Hematopoietic multipotent progenitor cell treated with erythropoietin and hydrocortisone succinate and interleukin-3 and kit ligand, for 17 days (in vitro differentiated cells): ENCODE measurements at regions not wholly inside any gene's neighbourhood (a gene's known extent, or its start where the extent isn't known, plus 50 kb on each side); places are given as distances from the start of the nearest gene placed in this dataset.
"Not testable (repeated sequence)": the region's sequence is repeated elsewhere in the genome, so short reads cannot be mapped to it uniquely, and the experiment has no call there.

ENCODE experiments used
- DNase-seq: peaks from one replicate; pipeline ENCODE4 v3.0.0-alpha.2; 2015; ENCODE audit warnings: low spot score

DNA sequence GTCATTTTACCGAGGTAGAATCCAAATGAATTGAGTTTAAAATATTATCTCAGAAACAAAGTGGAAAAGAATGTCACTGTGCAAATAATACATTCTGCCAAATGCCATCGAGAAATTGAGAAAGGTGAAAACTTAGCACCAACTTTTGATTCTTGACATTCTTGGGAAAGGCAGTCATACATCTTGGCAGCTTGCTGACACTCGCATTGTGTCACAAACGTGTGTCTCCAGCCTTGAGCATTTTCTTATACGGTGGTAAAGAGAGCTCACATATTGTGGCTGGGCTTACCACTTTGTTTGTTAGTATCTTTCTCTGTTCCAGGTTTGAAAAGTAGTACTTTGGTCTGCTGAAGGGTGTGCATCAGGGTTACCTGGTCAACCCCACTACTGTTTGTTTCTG lies 1456.1 kb downstream of the BRINP3 start:
- no peak for DNase-seq

DNA sequence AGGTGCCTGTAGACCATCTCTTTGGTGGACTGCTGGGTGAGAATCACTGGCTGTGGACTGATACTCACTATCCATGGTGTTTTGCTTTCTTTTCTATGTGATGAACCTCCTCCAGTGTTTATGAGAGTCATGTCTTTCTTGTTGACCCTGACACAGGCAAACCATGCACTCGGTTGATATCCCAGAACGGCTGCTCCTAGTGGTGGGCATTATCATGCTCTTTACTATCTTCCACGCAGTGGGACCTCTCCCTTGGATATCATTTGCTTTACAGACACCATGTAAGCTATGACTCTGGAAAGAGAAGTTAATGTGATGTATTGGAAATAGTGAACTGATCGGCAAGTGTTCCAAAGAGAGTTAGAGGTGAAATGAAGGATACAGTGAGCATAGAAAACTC lies 1455.6 kb downstream of the BRINP3 start:
- no peak for DNase-seq

DNA sequence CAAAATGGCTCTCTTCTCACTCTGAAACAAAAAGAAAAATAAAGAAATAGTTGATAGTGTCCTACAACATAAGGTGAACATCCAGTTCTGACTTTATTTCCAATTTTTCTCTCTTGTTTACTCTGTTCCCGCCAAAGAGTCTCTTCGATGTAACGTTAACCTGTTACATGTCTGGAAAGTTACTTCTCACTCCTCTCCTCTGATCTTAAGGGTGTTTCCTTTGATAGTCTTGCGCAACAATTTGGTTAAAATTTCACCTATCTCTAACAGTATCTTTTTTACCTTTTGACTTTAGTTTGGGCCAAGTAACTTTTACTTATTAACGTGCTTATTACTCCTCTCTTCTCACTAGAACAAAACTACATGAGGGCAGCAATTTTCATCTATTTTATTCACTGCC lies 1450.2 kb downstream of the BRINP3 start:
- DNase-seq = no peak

DNA sequence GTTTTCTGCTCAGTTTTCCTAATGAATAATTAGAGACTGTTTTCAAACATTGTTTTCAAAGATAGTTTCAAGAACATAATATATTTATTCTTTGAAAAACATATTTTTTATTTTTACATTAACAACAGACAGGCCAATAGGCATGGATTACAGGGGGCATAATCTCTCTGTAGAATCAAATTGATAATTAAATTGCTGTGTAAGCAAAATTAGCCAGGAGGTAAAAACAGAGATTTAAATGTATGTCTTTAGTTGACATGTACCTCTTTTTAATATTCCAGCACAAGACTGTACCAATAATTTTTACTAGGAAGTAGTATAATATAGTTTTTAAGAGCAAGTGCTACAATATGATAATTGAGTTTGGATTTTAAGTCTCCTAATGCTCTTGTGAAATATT lies 1444.5 kb downstream of the BRINP3 start:
- DNase-seq = no peak

DNA sequence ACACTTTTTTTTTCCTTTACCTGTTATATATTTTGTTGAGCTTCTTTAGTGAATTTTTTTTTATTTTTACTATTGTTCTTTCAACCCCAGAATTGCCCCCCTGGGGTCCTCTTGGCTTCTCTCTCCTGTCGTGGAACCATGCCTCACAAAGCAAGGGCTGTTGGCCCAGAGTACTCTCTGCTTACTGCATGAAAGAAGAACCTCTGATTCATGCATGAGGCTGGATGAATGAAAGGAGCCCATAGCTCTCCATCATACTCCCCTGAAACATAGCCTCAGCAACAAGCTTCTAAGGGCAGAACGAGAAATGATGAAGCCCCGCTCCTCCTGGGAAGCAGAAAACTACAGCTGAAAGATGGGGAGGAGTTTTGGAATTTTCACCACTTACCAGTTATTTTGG lies 1441.0 kb downstream of the BRINP3 start:
- no peak for DNase-seq

DNA sequence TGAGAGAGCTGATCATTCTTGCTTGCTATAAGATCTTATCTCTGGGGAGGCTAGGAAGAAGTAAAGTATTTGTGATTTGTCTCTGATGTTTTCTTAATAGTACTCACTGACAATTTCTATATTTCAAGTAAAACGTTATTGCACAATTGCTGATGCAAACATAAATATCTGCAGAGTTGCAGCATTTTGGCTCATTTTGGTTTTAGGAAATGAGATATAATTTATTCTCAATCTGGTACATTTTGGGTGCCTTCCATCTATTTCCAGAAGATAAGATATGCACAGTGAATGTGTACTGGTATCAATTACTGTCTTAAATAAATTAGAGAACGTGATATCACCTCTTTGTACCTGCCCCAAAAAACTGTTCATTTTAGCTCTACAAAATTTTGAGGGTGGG lies 1431.5 kb downstream of the BRINP3 start:
- no peak for DNase-seq

DNA sequence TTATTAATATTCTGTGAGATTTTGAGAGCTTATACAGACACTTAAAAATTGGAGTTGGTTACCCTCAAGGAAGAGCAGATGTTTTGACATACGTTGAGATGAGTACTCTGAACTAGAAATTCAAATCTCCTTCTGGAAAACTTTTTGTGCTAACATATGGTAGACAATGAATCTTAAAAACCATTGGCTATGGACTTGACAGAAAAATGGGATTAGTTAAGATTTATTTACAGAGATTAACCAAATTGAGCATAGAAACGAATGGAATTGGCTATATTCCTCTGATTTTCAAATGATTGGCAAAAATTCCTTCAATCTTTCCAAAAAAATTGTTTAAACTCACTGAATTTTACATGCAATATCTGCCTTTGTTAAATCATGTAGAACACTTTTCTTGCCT lies 1392.9 kb downstream of the BRINP3 start:
- no peak for DNase-seq

DNA sequence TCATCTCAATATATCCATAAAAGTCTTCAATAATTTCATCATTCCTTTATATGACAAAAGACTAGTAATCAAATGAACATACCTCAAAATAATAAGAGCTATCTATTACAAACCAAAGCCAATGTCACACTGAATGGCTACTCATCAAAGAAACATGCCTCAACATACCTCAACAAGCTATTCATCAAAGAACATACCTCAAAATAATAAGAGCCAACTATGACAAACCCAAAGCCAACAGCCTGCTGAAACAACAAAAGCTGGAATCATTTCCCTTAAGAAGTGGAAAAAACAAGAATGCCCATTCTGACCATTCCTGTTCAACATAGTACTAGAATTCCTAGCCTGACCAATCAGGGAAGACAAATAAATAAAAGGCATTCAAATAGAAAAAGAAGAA lies 1373.7 kb downstream of the BRINP3 start:
- no peak for DNase-seq

DNA sequence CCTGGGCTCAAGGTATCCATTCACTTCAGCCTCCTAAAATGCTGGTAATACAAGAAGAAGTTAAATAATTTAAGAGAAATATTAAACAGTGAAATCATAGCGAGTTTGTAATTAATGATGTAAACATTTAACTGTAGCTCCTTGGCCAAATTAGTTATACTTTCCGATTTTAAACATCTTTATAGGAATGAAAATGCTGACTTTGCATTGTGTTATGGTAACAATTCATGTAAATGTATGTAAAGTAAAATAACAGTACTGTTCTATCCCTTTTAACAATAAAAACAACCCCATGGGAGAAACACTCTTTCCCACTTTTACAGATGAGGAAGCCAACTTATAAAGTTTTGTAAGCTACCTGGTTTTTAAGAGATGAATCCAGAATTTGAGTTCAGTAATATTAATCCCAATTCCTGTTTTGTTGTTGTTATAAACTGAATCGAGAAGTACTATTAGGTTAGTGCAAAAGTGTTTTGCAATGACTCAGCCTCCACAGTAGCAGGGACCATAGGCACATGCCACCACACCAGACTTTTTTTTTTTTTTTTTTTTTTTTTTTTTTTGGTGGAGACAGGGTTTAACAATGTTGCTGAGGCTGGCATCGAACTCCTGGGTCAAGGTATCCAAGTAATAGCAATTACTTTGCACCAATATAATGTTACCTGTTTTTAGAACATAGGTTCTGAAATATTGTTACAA lies 1360.4 kb downstream of the BRINP3 start:
- DNase-seq = no peak

DNA sequence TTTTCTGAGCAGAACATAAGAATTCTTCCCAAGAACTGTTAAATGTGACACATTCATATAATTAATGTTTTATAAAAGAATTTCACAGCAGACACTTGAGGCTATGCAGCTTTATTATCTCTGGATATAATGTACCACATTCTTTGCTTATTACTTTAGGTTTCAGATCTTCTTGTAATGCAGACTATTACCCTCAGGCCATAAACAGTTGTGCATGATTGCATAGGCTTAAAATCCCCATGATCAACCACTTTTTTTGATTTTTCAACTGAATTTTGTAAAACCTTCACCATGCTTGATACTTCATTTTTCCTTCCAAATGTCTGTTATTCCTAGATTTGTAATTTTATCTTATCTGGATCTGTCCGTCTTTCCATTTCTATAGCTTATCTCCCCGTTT lies 1355.7 kb downstream of the BRINP3 start:
- DNase-seq = no peak

DNA sequence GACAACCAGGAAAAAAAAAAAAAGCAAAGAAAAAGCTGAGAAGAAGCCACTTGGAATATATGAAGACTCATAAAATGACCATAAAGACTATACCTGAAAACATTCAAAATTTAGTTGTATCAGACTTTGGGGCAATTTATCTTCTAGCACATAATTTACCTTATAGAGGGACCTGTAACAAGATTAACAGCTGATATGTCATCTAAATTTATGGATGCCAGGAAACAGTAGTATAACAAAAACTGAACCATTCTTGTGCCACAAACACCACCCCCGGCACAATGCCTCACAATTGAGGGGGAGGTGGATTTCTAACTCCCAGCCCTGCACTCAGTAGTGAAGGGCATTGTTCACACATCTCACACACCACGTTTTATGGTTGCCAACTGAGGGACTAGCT lies 1352.0 kb downstream of the BRINP3 start:
- no peak for DNase-seq

DNA sequence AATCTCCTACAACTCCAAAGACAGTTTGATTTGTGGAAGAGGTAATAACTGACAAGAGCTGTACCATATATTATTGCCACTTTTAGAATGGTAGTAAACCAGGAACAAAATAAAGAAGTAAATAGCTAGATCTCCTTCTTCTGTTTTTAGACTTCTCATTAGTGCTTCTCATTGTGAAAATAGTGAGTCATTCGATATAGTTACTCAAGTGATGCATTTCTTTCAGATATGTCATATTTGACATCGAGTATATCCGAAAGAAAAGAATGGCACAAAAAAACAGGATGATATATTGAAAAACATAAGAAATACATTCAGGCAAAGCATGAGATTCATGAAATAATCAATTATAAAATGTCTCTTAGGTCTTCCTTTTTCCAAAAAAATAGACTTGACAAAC lies 1346.1 kb downstream of the BRINP3 start:
- DNase-seq = no peak

DNA sequence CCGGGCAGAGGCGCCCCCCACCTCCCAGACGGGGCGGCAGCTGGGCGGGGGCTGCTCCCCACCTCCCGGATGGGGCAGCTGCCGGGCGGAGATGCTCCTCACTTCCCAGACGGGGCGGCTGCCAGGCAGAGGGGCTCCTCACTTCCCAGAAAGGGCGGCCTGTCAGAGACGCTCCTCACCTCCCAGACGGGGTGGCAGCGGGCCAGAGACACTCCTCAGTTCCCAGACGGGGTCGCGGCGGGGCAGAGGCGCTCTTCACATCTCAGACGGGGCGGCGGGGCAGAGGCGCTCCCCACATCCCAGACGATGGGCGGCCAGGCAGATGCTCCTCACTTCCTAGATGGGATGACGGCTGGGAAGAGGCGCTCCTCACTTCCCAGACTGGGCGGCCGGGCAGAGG lies 1337.9 kb downstream of the BRINP3 start:
- not testable (repeated sequence) for DNase-seq

DNA sequence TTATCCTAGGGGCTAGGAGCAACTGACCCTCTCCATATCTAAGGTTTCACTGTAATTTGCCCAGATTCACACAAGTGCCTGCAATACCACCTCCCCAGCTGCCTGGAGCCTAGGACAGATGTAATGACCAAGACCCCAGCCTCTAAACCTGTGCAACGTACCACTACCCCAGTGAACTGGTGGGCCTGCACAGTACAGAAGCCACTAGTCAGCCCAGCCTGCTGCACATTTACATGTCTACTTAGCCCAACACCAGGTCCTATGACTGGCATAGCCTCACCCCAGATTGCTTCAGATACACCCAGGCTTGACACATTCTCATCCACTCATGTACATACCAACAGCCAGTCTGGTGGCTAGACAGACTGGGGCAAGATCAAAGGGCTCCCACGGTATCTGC lies 1336.6 kb downstream of the BRINP3 start:
- DNase-seq = no peak

DNA sequence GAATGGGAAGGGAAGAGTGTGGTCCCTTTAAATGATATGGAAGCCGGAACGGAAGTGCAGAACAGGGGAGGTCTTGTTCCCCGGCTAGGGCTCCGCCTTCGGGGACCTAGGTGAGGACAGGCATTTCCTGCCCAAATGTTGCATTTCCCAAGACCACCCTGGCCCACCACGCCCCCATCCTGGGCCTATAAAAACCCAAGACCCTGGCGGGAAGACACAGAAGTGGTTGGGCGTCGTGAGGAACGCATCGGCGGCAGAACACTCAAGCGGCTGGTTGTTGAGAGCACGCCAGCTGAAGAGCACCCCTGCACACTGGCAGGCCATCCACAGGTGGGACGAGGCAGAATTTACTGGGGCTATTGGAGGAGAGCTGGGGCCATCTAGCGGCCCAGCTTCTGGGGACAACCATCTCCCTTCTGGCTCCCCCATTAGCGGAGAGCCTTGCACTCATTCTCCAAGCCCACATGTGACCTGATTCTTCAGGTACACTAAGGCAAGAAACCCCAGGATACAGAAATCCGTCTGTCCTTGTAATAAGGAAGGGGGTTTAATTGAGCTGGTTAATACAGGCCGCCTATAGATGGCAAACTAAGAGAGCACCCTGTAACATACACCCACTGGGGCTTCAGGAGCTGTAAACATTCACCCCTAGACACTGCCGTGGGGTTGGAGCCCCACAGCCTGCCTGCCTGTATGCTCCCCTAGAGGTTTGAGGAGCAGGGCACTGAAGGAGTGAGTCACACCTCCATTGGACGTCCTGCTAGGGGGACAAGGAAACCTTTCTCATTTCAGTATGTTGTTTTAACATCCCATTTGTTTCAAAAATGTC lies 1327.9 kb downstream of the BRINP3 start:
- DNase-seq = no peak

DNA sequence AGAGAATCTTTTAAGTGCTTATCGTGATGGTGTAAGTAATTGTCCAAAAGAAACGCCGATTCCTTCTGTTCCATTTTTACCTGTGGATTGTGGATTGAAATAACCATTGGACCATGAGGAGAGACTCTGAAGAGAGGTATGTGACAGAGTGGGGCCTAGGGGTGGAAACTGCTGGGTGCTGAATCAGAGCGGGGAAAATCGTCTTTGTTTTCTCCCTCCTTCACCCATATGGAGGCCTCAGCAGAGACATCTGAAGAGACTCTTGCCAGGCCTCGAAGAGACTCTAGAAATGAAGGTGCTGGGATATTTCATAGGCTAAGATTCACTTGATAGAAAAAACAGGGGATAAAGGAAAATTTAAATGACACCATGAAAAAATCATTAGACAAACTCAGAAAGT lies 1327.0 kb downstream of the BRINP3 start:
- DNase-seq = no peak

DNA sequence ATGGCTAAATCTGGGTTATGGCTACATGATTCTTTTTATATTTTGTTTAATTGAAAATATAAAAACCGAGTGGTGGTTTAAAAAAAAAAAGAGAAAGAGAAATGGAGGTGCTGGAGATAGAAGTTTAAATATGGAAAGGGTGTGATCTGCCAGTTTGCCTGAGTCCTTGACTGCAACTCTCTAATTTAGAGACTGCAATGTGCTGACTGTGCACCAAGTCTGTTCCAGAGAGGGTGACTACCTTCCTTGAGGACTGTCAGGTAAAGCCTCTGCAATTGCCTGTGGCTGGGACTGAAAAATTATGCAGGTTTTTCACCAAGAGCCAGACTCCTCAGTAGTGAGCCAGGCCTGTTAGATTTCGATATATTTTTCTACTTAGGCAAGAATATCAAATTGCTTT lies 1326.3 kb downstream of the BRINP3 start:
- DNase-seq = no peak

DNA sequence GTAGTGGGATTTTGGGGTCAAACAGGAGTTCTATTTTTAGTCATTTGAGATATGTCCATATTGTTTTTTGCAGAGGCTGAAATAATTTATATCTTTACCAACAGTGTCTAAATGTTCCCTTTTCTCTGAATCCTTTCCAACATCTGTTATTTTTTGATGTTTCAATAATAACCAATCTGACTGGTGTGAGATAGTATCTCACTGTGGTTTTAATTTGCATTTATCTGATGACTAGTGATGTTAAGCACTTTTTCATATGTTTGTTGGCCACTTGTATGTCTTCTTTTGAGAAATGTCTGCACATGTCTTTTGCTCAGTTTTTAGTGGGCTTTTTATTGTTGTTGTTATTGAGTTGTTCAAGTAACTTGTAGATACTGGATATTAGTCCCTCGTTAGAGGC lies 1325.0 kb downstream of the BRINP3 start:
- DNase-seq = no peak

DNA sequence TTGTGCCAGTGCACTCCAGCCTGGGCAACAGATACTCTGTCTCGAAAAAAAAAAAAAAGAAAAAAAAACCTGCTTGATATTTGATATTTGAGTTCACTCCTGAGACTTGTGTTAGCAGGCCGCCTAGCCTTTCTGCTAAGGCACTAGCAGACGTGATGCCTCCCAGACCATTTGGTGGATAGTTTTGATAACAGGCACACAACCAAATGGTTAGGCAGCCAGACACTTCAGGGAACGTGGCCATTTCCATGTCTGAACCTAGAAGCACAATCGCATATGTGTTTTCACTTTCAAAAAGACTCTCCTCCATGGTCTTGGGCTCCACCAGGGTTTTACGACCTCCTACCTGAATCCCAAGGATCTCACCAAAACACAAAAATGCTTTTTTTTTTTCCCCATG lies 1319.5 kb downstream of the BRINP3 start:
- no peak for DNase-seq

DNA sequence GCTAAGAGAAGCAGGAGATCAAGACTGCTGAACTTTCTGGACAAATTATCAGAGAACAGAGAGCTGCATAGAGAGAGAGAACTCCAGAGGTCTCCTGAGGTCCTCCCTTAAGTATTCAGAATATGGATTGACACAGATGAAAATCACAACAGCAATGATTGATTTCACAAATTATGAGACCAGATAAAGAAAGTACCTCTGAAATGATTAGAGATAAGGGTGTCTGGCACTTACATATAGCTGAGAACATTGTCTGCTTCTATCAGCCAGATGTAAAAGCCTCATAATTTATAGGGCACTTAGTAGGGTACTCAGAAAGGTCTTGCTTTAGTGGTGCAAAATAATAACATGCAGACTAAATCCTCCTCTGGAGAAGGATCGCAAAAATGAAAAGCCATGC lies 1301.8 kb downstream of the BRINP3 start:
- no peak for DNase-seq

DNA sequence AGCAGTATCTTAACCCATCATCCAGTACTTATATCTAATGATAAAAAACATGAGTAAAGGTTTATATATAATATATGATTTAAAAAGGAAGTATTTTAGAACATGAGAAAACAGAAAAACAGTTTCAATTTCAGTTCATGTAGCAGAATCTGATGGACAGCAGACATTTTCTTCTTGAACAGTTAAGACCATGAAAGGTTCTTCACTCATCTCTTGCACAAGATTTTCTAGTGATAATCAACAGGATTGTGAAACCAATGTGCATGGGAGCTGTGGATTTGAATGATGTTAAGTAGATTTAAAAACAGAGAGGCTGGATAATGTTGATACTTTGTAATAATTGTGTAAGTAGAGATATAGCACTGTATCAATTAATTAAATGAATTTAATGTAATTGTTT lies 1297.6 kb downstream of the BRINP3 start:
- no peak for DNase-seq

DNA sequence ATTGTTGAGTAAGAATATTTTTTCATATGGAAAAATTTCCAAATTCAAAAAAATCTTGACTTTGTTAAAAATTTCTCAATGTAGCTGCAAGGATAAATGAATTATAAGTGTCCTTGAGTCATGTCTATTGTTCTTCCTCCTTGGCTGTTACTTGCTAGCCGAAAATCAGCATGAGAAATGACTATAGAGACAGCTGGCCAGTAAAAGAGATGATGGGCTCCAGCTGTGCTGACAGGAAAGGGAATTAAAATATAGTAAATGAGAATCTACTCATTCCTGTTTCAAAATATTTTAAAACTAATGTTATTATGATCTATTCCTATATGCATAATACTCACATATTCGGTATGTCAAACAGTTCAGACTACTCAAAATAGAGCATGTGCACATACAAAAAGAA lies 1292.6 kb downstream of the BRINP3 start:
- DNase-seq = no peak

DNA sequence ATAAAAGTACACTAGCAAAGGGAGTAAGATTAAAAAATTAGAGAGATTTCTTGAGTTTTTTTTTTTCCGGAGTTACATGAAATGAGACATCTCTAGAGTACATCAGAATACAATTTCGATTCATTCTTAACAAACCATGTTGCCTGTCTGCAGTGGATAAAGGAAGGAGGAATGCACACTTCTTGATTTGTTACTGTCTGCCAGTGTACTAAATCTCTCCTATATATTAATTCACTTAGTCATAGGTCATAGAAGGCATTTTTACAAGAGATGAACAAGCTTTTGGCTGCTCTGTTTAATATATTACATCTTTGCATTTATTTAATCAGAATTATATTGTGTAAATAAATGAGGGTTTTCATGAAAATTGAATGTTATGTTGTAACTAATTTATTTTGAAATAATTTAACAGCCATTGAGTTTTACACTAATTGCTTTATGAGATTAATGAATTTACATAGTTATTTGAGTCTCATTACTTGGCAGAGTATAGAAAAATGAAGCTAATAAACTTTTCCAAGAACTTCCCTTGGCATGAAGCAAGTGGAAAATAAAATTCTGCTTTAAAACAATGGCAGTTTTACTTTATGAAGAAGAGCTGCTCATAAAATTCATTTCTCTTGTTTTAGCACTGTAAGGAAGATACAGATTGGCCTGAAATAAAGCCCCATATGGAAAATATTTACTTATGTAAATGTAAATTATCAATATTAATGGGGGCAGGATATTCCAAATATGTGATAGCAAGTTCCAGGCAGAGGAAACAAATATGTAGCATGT lies 1284.7 kb downstream of the BRINP3 start:
- DNase-seq = no peak
